ENCODE measurements at regions not wholly inside any gene's neighbourhood (a gene's known extent, or its start where the extent isn't known, plus 50 kb on each side); places are given as distances from the start of the nearest gene placed in this dataset.

DNA sequence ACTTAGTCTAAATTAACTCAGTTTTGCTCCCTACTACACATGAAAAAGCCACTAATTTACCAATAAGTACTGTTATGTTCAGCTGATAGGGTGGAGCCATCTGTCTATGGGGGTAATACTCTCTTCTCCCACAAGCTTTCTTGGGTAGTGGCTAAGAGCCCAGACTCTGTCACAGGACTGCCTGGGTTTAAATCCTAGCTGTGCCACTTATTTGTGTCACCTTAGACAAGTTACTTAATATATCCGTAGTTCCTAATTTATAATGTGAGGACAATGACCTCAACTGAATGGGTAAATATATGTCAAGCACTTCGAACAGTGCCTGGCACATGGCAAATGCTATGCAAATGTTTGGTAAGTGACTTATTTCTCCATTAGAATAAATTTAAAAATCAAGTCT, 185.6 kb downstream of the DACT1 start:
- Histone ChIP-seq H3K4me1 (ENCODE audit: insufficient read depth, low read length) (no peaks in the 10 kb centered on the region), H3K4me3 (ENCODE audit: low read length in 2 of 2) (no peak overlapping the region), H3K9me3 (ENCODE audit: control insufficient read depth in 1 of 2, low read length in 2 of 2) (no peaks in the 10 kb centered on the region), H3K27me3 (ENCODE audit: insufficient read depth, low read length) (no peaks in the 10 kb centered on the region), H3K27ac (ENCODE audit: low read depth, low read length) (no peak overlapping the region), H3K36me3 (ENCODE audit: insufficient read depth, low read length) (no peaks in the 10 kb centered on the region)
- no peak overlapping the region for H3K4me3 Mint-ChIP-seq
- POLR2A ChIA-PET (ENCODE audit: partially characterized antibody) = no interaction called here
- CTCF ChIA-PET (ENCODE audit: partially characterized antibody) = no interaction called here
- peaks cover 0 to 10% (median 2%) of the 10 kb centered on the region in 8 donors for H3K9me3 Mint-ChIP-seq
- DNase-seq = no peak
- intact Hi-C loops (cut with micrococcal nuclease) = no loop called here
- H3K4me1 Mint-ChIP-seq = no peaks in the 10 kb centered on the region
- H3K27me3 Mint-ChIP-seq = peaks cover 2% of the 10 kb centered on the region in 2 donors
- H3K36me3 Mint-ChIP-seq = no peaks in the 10 kb centered on the region
- no peak overlapping the region for H3K27ac Mint-ChIP-seq

DNA sequence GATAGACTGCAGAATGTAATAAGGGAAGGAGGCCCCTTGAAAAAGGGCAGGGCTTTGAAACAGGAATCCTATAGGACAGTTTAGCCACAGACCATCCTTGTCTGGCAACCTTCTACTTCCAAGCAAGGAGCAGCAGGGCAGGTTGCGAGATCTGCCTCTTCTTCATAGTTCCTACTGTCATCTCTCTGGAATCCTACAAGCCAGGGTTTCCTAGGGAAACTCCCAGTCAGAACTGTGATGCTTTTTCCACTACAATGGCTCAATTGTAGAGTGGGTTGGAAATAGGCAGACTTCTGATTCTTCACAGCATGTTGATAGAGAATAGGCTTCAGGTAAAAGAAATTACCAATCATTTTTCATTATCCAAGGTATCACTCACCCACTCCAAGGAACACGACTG, 186.3 kb downstream of the DACT1 start:
- CTCF ChIA-PET (ENCODE audit: partially characterized antibody) = no interaction called here
- Mint-ChIP-seq H3K27ac (no peak overlapping the region), H3K36me3 (no peaks in the 10 kb centered on the region), H3K4me3 (no peak overlapping the region), H3K27me3 (peaks cover 0 to 2% of the 10 kb centered on the region in 2 donors), H3K9me3 (peaks cover 0 to 10% (median 2%) of the 10 kb centered on the region in 8 donors), H3K4me1 (no peaks in the 10 kb centered on the region)
- Histone ChIP-seq H3K36me3 (ENCODE audit: insufficient read depth, low read length) (no peaks in the 10 kb centered on the region), H3K27me3 (ENCODE audit: insufficient read depth, low read length) (no peaks in the 10 kb centered on the region), H3K27ac (ENCODE audit: low read depth, low read length) (no peak overlapping the region), H3K4me3 (ENCODE audit: low read length in 2 of 2) (no peak overlapping the region), H3K9me3 (ENCODE audit: control insufficient read depth in 1 of 2, low read length in 2 of 2) (no peaks in the 10 kb centered on the region), H3K4me1 (ENCODE audit: insufficient read depth, low read length) (no peaks in the 10 kb centered on the region)
- POLR2A ChIA-PET (ENCODE audit: partially characterized antibody) = no interaction called here
- intact Hi-C loops (cut with micrococcal nuclease) = no loop called here
- no peak for DNase-seq

DNA sequence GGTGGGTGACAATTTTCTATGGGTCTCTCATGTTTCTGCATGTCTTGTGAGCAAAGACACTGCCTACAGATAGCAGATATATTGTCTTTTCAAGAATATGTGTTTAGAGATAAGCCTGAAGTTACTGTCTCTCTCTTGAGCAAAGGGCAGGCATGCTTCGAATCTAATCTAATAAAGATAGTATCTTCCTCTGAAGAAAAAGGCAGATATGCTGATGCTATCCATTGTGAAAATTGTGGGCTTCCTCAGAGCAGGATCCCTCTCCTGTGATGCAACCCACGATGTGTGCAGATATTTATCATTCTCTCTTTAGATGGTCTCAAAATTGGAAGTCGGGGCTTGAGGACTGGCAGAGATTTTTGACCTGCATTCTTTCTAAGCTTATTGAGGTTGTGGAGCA, 187.0 kb downstream of the DACT1 start:
- POLR2A ChIA-PET (ENCODE audit: partially characterized antibody) = no interaction called here
- no peaks in the 10 kb centered on the region for H3K27me3 Mint-ChIP-seq
- CTCF ChIA-PET (ENCODE audit: partially characterized antibody) = no interaction called here
- H3K36me3 ChIP-seq (ENCODE audit: insufficient read depth, low read length) = no peaks in the 10 kb centered on the region
- no peaks in the 10 kb centered on the region for H3K36me3 Mint-ChIP-seq
- no peak for DNase-seq
- H3K4me1 Mint-ChIP-seq = no peaks in the 10 kb centered on the region
- H3K4me3 ChIP-seq (ENCODE audit: low read length in 2 of 2) = no peak overlapping the region
- no peaks in the 10 kb centered on the region for H3K4me1 ChIP-seq (ENCODE audit: insufficient read depth, low read length)
- no peaks in the 10 kb centered on the region for H3K9me3 ChIP-seq (ENCODE audit: control insufficient read depth in 1 of 2, low read length in 2 of 2)
- H3K27me3 ChIP-seq (ENCODE audit: insufficient read depth, low read length) = no peaks in the 10 kb centered on the region
- H3K9me3 Mint-ChIP-seq = peaks cover 0 to 10% (median 2%) of the 10 kb centered on the region in 8 donors
- no peak overlapping the region for H3K27ac Mint-ChIP-seq
- no peak overlapping the region for H3K27ac ChIP-seq (ENCODE audit: low read depth, low read length)
- no peak overlapping the region for H3K4me3 Mint-ChIP-seq
- intact Hi-C loops (cut with micrococcal nuclease) = no loop called here

DNA sequence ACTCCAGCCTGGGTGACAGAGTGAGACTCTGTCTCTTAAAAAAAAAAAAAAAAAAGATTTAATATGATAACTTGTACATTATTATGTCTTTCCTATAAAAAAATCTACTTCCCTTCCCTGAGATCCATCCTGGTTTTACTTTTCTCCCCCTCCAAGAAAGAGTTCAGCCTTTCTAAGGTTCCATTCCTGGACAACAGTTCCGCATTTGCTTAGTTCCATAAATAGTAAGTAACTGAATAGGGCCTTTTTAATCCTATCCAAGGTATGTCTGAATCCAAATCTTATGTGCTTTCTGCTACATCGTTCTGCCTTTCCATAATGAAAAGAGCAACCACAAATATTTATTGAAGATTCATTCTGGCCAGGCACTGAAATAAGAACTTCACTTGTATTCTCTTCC, 187.8 kb downstream of the DACT1 start:
- no peak overlapping the region for H3K4me3 ChIP-seq (ENCODE audit: low read length in 2 of 2)
- no peaks in the 10 kb centered on the region for H3K36me3 ChIP-seq (ENCODE audit: insufficient read depth, low read length)
- H3K27ac ChIP-seq (ENCODE audit: low read depth, low read length) = no peak overlapping the region
- H3K9me3 Mint-ChIP-seq = peaks cover 0 to 10% (median 2%) of the 10 kb centered on the region in 8 donors
- no peaks in the 10 kb centered on the region for H3K4me1 ChIP-seq (ENCODE audit: insufficient read depth, low read length)
- H3K27ac Mint-ChIP-seq = no peak overlapping the region
- H3K4me3 Mint-ChIP-seq = no peak overlapping the region
- H3K9me3 ChIP-seq (ENCODE audit: control insufficient read depth in 1 of 2, low read length in 2 of 2) = no peaks in the 10 kb centered on the region
- H3K36me3 Mint-ChIP-seq = no peaks in the 10 kb centered on the region
- no peaks in the 10 kb centered on the region for H3K27me3 Mint-ChIP-seq
- CTCF ChIA-PET (ENCODE audit: partially characterized antibody) = no interaction called here
- H3K4me1 Mint-ChIP-seq = no peaks in the 10 kb centered on the region
- POLR2A ChIA-PET (ENCODE audit: partially characterized antibody) = no interaction called here
- intact Hi-C loops (cut with micrococcal nuclease) = no loop called here
- DNase-seq = no peak
- H3K27me3 ChIP-seq (ENCODE audit: insufficient read depth, low read length) = no peaks in the 10 kb centered on the region

DNA sequence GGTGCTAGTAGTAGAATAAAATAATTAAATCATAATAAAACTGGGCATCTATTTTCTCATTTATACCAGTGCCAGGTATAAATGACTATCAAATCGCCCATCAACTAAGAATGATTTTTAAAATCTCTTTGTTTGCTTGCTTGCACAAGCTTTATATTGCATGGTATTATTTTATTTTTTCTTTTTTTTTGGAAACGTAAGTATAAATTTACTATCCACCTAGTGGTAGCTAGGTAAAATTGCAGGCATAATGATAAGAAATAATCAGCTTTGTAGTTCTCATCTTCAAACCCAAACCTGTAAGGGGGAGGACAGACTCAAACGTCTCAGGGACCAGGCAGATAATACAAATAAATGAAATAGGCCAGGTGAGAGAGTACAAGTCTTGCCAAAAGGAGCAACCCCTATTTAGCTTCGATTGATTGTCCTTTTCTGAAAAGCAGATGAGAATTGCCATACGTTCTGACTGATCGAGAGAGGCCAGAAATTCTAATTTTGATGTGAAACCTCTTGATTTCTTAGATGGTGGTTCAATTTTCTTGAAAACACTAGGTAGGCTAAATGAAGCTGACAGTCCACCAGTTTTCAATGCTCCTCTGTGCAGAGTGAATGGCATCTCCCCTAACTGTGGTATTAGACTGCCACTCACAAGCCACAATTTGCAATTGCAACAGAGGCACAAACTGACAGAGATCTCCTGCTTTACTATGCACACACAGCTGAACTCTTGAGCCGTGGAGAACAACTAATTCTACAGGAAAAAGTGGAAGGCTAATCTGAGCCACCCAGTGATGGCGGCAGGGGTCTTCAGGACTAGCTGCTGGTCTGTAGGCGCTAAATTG, 189.3 kb downstream of the DACT1 start:
- DNase-seq = no peak
- no peaks in the 10 kb centered on the region for H3K4me1 ChIP-seq (ENCODE audit: insufficient read depth, low read length)
- H3K4me3 Mint-ChIP-seq = no peak overlapping the region
- H3K36me3 ChIP-seq (ENCODE audit: insufficient read depth, low read length) = no peaks in the 10 kb centered on the region
- H3K4me1 Mint-ChIP-seq = no peaks in the 10 kb centered on the region
- no peak overlapping the region for H3K27ac ChIP-seq (ENCODE audit: low read depth, low read length)
- intact Hi-C loops (cut with micrococcal nuclease) = no loop called here
- POLR2A ChIA-PET (ENCODE audit: partially characterized antibody) = no interaction called here
- no peaks in the 10 kb centered on the region for H3K27me3 ChIP-seq (ENCODE audit: insufficient read depth, low read length)
- H3K27ac Mint-ChIP-seq = no peak overlapping the region
- H3K36me3 Mint-ChIP-seq = no peaks in the 10 kb centered on the region
- no peak overlapping the region for H3K4me3 ChIP-seq (ENCODE audit: low read length in 2 of 2)
- CTCF ChIA-PET (ENCODE audit: partially characterized antibody) = no interaction called here
- peaks cover 0 to 10% (median 2%) of the 10 kb centered on the region in 8 donors for H3K9me3 Mint-ChIP-seq
- H3K9me3 ChIP-seq (ENCODE audit: control insufficient read depth in 1 of 2, low read length in 2 of 2) = no peaks in the 10 kb centered on the region
- H3K27me3 Mint-ChIP-seq = no peaks in the 10 kb centered on the region

- no peak overlapping the region for H3K27ac ChIP-seq (ENCODE audit: low read depth, low read length)
- Mint-ChIP-seq H3K4me3 (no peak overlapping the region), H3K36me3 (no peaks in the 10 kb centered on the region), H3K27ac (no peak overlapping the region), H3K9me3 (peaks cover 0 to 10% (median 2%) of the 10 kb centered on the region in 8 donors), H3K4me1 (no peaks in the 10 kb centered on the region), H3K27me3 (no peaks in the 10 kb centered on the region)
- intact Hi-C loops (cut with micrococcal nuclease) = no loop called here
- H3K4me1 ChIP-seq (ENCODE audit: insufficient read depth, low read length) = no peaks in the 10 kb centered on the region
- CTCF ChIA-PET (ENCODE audit: partially characterized antibody) = no interaction called here
- no peaks in the 10 kb centered on the region for H3K9me3 ChIP-seq (ENCODE audit: control insufficient read depth in 1 of 2, low read length in 2 of 2)
- H3K27me3 ChIP-seq (ENCODE audit: insufficient read depth, low read length) = no peaks in the 10 kb centered on the region
- POLR2A ChIA-PET (ENCODE audit: partially characterized antibody) = no interaction called here
- H3K36me3 ChIP-seq (ENCODE audit: insufficient read depth, low read length) = no peaks in the 10 kb centered on the region
- no peak for DNase-seq
- H3K4me3 ChIP-seq (ENCODE audit: low read length in 2 of 2) = no peak overlapping the region
Measured at GRCh38 chr14:58828298-58828697, 190.5 kb downstream of the DACT1 start.

GRCh38 chr14:58829594-58829993, 191.8 kb downstream of the DACT1 start:
- no peak overlapping the region for H3K27ac ChIP-seq (ENCODE audit: low read depth, low read length)
- no peak overlapping the region for H3K4me3 ChIP-seq (ENCODE audit: low read length in 2 of 2)
- H3K36me3 Mint-ChIP-seq = no peaks in the 10 kb centered on the region
- H3K27me3 Mint-ChIP-seq = no peaks in the 10 kb centered on the region
- POLR2A ChIA-PET (ENCODE audit: partially characterized antibody) = no interaction called here
- H3K36me3 ChIP-seq (ENCODE audit: insufficient read depth, low read length) = no peaks in the 10 kb centered on the region
- CTCF ChIA-PET (ENCODE audit: partially characterized antibody) = no interaction called here
- intact Hi-C loops (cut with micrococcal nuclease) = no loop called here
- no peaks in the 10 kb centered on the region for H3K4me1 ChIP-seq (ENCODE audit: insufficient read depth, low read length)
- H3K4me3 Mint-ChIP-seq = no peak overlapping the region
- H3K9me3 Mint-ChIP-seq = peaks cover 0 to 10% (median 2%) of the 10 kb centered on the region in 8 donors
- no peak overlapping the region for H3K27ac Mint-ChIP-seq
- DNase-seq = no peak
- no peaks in the 10 kb centered on the region for H3K4me1 Mint-ChIP-seq
- H3K27me3 ChIP-seq (ENCODE audit: insufficient read depth, low read length) = no peaks in the 10 kb centered on the region
- no peaks in the 10 kb centered on the region for H3K9me3 ChIP-seq (ENCODE audit: control insufficient read depth in 1 of 2, low read length in 2 of 2)
